Lung microvascular endothelial cell (primary cell): ENCODE measurements at regions not wholly inside any gene's neighbourhood (a gene's known extent, or its start where the extent isn't known, plus 50 kb on each side); places are given as distances from the start of the nearest gene placed in this dataset.

Source experiments
- DNase-seq, 2 donors: peaks; one replicate each; pipeline versions ENCODE4 v3.0.0 to v3.0.0-alpha.2; 2010; ENCODE audit warnings: low read depth in 2 of 2

DNA sequence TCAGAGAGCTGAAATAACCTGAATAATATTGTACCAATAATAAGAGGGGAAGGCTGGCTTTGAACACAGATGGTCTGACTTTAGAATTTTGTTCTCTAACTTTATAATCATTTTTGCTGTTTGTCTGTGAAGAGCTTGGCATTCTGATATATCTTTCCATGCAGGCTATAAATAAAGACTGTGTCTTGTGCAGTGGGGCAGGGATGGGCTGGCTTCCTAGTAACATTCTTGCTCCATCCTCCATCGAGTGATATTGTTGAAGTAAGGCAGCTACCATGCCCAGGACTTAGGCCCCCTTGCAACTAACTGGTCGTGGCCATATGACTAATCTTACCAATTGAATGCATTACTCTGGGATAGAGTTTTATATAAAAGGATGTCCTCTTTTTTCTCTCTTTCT is 234.7 kb upstream of the IRX3 start:
- DNase-seq: no peak

GRCh38 chr16:54519161-54519695 is 232.6 kb upstream of the IRX3 start:
- DNase-seq: no peak

- no peak for DNase-seq
Measured at GRCh38 chr16:54517181-54517580, 230.6 kb upstream of the IRX3 start.

DNA sequence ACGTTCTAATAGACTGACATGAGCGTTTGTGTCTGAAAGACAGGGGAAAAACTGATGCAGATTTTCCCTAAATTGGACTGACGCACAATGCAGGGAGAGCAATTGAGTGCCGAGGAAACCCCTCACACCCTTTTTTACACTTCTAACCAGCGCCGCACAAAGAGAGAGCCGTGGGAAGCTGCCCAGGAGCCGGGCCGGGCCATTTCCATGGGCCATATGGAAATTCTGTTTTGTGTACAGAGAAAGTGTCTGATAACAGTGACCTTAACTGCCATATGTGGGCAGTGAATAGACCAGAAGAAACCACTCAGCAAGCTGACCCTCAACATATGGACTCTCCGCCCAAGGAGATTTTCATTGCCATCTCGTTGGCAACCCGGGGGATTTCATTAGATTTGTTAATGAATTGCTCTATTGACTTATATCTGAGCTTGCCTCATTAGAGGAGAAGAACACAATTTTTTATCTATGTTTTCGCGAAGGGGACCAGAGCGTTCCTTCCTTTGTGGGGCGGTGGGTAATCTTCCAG is 225.9 kb upstream of the IRX3 start:
- no peak for DNase-seq

GRCh38 chr16:54511222-54511731 is 224.7 kb upstream of the IRX3 start:
- no peak for DNase-seq

DNA sequence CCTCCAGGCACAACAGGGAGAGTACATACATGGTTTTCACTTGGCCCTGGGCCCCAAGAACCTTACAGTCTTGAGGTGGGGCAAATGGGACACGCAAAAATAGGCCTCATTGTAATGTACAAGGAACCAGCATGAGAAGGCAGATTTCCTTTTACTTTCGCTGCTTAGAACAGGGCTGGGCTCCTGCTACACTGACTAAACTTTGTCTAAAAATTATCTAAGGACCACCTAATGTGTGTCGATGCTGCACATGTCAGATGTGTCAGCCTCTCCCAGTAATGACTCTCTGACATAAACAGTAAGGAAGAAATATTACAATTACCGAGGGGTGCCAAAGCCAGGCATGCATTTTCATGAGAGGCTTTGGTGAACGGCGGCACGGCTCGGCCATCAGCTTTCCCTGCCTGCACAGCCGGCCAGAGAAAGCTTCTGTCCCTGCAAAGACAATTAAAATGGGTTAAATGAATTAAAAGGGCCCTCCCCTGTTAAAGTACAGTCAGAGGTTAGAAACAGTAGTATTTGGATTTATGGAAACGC is 224.2 kb upstream of the IRX3 start:
- DNase-seq: peak in 1 of 2 donors; percentile 11

DNA sequence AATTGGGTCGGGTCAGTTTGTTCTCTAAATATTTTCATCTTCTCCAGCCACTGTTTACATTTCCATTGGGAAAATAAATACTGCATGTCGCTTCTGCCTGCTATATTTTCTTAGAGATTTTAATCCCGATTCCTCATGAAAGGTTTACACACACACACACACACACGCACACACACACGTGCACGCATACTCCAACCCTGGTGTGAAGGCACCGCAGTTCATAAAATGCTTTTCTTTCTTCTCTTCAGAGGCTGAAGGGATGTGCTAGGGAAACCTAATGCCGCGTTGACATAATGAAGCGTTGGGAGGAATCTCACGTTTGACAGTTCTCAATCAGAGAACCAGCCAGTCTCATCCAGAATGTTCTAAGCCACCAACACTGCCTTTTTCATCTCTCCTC is 222.9 kb upstream of the IRX3 start:
- no peak for DNase-seq

- no peak for DNase-seq
Measured at GRCh38 chr16:54508351-54508750, 221.8 kb upstream of the IRX3 start.

DNA sequence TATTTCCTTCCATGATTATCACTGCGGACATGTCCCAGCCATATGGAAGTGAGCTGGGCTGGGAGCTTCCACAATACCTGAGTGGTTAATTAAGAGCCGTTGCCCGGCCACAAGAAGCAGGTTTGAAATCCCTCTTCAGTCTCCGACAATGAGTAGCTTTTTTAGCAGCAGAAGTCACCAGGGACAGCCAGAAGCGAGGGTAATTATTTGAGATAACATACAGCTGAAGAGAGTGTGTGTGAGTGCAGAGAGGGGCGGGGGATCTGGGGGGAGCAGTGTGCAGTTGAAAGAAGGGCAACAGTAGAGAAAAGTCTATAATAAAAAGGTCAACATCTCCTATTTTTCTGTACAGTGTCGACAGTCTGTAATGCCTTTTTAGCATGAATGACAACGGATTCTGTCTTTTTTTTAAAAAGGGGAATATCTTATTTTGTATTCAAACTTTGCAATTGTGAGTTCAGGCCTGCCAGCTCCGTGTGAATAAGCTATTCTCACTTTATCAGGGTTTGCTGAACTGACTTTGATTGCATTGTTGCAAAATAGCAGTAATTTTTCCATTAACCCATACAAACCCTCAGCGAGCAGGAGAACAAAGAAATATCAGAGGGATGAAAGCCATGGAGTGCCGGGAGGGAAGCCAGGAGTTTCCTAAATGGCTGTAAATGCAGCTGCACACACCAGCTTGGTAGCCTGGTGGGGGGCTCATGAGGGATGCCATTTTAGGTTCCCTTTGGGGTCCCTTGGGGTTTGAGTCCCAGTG is 220.3 kb upstream of the IRX3 start:
- DNase-seq: peak in 1 of 2 donors; percentile 55

DNA sequence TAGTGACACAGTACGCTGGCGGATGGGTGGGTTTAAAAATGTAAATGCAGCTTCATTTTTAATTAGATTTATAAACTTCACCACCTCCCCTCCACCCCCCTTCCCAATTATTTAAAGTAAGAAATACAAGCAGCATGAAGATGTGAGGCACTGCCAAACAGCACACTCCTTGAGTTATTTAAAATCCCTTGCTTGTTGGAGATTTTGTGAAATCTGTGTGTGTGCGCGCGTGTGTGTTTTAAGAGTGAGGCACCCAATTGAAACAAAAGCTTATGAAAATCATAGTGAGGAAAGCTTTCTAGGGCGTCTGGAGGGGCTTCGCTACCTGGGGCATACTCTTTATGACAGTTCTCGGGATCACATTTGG is 219.6 kb upstream of the IRX3 start:
- DNase-seq: no peak

DNA sequence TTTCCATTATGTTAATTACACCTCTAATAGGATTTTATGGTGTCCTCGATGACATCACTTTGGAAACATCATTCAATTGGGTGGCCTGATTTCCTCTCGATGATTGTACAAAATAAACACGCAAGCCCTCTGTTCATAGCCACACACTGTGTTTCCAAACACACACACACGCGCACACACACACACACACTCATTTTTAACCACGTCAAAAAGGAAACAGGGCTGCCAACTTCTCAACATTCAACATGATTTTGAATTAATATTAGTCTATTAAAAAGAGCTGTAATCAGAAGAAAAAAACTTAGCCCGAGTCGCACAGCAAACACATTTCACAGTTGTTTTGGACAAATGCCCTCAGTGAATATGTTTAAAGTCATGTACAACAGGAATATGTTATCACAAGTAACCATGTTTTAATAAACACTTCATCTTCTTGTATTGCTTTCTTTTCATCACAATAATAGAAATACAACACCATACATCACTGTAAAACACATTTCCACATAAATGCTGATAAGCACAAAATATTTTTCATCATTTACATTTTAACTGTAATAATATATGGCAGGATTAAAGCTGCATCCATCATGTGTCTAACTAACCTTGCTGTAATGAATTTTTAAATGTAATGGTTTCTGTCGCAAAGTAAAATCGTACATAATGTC is 219.1 kb upstream of the IRX3 start:
- peak in 1 of 2 donors; percentile 87 for DNase-seq

DNA sequence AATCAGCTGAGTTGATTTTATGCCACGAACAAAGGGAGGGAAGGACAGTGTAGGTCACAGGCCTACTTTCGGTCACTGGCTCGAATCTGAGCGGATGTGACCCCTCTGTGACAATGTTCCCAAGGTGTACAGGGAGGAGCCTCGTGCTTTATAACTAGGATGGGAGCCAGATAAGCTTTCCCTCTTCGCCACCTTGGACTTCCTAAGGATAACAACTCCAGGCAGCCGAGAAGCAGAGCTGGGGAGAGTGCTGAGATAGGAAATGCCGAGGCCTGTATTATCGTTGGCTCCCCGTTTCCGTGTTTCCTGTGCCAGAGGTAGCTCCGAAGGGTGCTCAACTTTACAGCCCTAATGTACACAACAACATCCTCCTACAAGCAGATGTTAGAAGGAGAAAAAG is 217.8 kb upstream of the IRX3 start:
- DNase-seq: peak in 1 of 2 donors; percentile 27

DNA sequence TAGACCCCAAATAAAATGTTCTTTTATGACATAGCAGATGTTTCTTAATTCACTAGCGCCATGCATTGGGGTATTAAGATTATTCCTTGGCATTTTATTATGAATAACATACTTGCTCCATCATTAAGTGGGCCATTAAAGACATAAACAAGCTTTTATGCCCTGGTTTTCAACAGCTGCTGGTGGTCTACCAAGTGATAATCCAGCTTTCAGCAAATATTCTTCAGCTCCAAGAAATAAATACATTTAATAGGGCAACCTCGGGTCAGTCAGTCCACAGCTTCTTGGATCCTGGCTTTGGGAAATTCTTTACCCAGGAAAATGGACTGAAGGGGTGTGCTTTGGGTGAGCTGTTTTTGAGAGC is 217.3 kb upstream of the IRX3 start:
- no peak for DNase-seq

- peak in 1 of 2 donors; percentile 5 for DNase-seq
Measured at GRCh38 chr16:54503011-54503855, 216.6 kb upstream of the IRX3 start.

DNA sequence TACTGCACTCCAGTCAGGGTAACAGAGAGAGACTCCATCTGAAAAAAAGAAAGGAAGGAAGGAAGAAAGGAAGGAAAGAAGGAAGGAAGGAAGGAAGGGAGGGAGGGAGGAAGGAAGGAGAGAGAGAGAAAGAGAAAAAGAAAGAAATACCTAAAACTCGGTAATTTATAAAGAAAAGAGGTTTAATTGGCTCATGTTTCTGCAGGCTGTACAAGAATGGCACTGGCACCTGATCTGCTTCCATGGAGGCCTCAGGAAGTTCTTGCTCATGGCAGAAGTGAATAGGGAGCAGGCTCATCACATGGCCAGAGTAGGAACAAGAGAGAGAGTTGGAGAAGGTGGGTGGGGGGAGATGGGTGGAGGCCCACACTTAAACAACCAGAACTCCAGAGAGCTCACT is 215.2 kb upstream of the IRX3 start:
- DNase-seq: no peak

- DNase-seq: no peak
Measured at GRCh38 chr16:54493594-54493993, 207.0 kb upstream of the IRX3 start.

GRCh38 chr16:54493061-54493460 is 206.5 kb upstream of the IRX3 start:
- no peak for DNase-seq

DNA sequence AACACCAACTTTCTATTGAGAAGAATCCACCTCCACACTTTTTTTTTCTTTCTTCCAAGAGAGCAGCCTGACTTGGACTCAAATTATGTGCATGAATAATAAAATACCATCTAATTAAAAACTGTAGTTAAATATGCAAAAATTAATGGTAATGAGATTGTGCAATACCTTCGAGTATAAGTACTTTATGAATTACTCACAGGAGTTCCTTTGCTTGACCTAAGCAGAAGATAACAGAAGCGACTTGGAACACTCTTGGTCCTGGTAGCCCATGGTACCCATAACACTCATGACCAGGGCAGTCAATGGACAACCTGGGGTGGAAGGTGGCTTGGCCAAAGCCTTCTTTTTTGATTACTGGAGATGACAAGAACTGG is 203.5 kb upstream of the IRX3 start:
- no peak for DNase-seq

DNA sequence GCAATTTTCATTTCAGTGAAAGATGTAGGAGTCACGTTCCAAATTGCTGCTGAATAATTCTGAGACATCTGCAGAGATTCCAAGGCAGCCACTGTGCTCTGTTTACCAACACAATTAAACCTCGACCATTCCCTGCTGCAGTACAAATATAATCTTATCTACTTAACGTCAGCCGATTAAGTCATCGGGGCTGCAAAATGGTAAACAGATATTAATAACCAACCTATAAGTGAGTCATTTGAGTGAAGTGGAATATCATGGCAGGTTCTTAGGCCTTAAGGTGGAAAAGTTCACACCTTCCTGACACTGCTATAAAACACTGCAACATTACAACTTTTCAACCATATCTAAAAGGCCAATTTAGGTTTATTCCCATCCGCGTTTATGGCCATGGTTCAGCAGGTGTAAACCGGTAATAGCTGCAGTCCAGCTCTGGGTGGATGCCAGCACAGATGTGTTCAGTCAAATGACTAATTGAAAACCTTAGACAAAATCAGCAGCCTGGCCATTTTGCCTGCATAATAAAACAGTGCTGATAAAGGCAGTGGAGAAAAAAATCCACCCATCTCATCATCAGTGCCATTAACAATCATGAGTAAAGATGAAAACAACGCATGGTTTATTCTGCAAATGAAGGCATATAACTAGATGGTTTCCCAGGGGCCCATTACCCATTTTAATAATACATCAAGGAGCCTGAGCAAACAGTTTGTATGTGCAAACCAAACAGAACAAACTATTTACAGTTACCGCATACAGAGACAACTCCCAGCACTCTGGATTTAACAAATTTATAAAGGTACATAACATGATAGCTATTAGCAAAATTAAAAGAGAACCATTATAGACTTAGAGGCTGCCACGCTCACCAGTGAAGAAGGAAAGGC is 202.9 kb upstream of the IRX3 start:
- DNase-seq: no peak

DNA sequence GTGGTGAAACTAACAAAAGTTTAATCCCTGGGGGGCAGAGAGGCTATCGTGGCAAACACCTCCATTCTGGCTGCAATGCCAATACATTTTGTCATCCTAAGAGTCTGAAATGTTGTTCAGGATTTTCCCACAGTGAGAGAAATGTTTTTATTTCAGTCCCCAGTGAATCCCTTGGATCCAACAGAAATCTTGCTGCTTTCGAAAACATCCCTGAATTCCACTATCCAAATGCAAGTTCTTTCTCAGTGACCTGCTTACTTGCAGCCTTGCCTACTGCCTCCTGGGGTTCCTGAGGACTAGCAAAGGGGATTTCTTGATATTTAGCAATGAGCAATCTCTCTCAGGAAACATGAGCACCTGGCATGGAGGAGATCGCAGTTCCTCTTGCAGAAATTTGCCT is 202.1 kb upstream of the IRX3 start:
- no peak for DNase-seq

DNA sequence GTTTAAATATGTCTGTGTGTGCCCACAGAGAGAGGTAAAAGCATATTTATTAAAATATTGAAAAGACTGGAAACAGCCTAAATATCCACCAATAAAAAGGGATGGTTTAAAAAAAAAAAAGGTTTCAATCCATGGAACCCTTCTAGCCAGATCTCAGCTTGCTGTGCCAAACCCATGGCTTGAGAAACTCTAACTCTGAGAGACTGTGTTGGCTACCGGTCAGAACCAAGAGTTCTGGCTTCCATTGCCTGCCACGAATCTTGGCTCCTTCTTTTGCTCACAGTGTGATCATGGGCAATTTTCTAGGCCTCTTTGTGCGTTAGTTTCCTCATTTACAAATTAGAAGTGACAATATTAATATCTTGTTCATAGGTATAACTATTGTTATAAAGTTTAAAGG is 201.3 kb upstream of the IRX3 start:
- DNase-seq: no peak
